ENCODE measurements at regions not wholly inside any gene's neighbourhood (a gene's known extent, or its start where the extent isn't known, plus 50 kb on each side); places are given as distances from the start of the nearest gene placed in this dataset.
"Not testable (repeated sequence)": the region's sequence is repeated elsewhere in the genome, so short reads cannot be mapped to it uniquely, and the experiment has no call there.

DNA sequence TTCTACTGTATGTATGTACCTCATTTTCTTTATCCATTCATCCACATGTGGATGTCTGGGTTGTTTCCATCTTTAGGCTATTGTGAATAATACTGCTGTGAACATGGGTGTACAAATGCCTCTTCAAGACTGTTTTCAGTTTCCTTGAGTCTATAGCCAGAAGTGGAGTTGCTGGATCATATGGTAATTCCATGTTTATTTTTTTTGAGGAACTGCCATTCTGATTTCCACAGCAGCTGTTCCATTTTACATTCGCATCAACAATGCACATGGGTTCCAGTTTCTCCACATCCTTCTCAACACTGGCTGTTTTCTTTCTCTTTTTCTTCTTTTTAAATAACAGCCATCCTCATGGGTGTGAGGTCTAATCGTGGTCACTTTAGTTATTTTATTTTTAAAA is 69.9 kb upstream of the CTBP2 start:
- Mint-ChIP-seq H3K4me1 (peaks cover 9 to 15% of the 10 kb centered on the region in 2 donors), H3K36me3 (peaks cover 0 to 3% (median 0%) of the 10 kb centered on the region in 3 donors)
- DNase-seq = no peak

DNA sequence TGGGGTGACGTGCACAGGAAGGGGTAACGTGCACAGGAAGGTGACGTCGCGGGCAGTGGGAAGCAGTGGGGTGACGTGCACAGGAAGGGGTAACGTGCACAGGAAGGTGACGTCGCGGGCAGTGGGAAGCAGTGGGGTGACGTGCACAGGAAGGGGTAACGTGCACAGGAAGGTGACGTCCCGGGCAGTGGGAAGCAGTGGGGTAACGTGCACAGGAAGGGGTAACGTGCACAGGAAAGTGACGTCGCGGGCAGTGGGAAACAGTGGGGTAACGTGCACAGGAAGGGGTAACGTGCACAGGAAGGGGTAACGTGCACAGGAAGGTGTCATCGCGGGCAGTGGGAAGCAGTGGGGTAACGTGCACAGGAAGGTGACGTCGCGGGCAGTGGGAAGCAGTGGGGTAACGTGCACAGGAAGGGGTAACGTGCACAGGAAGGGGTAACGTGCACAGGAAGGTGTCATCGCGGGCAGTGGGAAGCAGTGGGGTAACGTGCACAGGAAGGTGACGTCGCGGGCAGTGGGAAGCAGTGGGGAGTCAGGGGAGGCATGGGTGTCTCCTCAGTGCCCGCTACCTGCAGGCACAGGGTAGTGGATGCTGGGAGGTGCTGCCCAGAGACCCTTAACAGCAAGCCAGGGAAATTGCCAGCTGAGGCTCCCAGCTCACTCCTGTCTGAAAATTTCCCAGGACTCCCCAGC is 68.0 kb upstream of the CTBP2 start:
- H3K36me3 Mint-ChIP-seq = not testable (repeated sequence)
- peaks cover 9 to 15% of the 10 kb centered on the region in 2 donors for H3K4me1 Mint-ChIP-seq
- peak overlapping the region; percentile 39 to 68 (median 52) for H3K4me3 Mint-ChIP-seq
- H3K27me3 Mint-ChIP-seq (ENCODE audit: low read depth in 3 of 3) = peaks cover 14 to 28% (median 20%) of the 10 kb centered on the region in 3 donors
- peaks cover 5 to 33% (median 10%) of the 10 kb centered on the region in 6 donors for H3K9me3 Mint-ChIP-seq
- DNase-seq = peak; percentile 48 to 81 (median 57)
- peak overlapping the region; percentile 83 to 89 (median 87) for H3K27ac Mint-ChIP-seq

More for the DNA sequence above, 69.9 kb upstream of the CTBP2 start:
- Mint-ChIP-seq H3K4me3 (peak overlapping the region in 2 of 5 donors; percentile 40 to 61), H3K27ac (peak overlapping the region in 5 of 6 donors; percentile 41 to 86 (median 57)), H3K9me3 (peaks cover 5 to 33% (median 10%) of the 10 kb centered on the region in 6 donors), H3K27me3 (ENCODE audit: low read depth in 3 of 3) (peaks cover 16 to 28% (median 27%) of the 10 kb centered on the region in 3 donors)

DNA sequence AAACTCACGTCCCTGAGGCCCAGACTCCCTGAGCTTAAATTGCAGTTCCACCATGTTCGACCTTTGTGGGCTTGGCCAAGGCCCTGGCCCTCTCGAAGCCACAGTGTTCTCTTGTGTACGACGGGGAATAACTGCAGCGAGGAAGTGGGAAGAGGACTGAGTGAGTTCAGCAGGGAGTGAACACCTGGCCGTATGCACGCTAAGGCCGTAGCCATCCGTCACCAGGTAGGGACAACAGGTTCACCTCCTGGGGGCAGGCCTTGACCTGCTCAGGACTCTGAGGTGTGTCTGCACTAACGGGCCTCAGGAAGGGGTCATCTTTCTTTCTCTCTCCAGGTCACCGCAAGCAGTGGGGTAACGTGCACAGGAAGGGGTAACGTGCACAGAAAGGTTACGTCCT is 67.2 kb upstream of the CTBP2 start:
- no peak for DNase-seq
- Mint-ChIP-seq H3K4me3 (peak overlapping the region; percentile 24 to 70 (median 69)), H3K27me3 (ENCODE audit: low read depth in 3 of 3) (peaks cover 8 to 28% (median 14%) of the 10 kb centered on the region in 3 donors), H3K4me1 (peaks cover 9 to 15% of the 10 kb centered on the region in 2 donors), H3K36me3 (peaks cover 0 to 3% (median 0%) of the 10 kb centered on the region in 3 donors), H3K27ac (peak overlapping the region; percentile 83 to 94 (median 90)), H3K9me3 (peaks cover 5 to 33% (median 10%) of the 10 kb centered on the region in 6 donors)

DNA sequence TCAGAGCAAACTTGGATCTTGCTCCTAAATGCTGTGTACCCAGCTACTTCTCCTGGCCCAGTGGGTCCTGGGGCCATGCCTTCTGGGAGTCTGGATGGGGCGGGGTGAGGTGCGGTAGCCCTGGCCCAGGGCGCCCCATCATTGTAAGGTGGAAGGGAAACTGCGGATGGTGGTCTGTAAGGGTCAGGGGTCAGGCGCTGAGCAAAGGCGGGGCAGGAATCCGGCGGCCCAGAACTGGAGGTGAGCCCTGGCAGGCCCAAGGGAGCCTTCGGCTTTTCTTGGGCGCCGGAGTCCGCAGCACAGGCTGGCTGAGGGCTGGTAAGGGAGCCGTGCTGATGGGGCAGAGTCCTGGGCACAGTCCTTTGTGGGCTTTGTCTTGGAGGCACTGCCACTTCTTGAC is 66.5 kb upstream of the CTBP2 start:
- H3K36me3 Mint-ChIP-seq = peaks cover 0 to 3% (median 0%) of the 10 kb centered on the region in 3 donors
- peak overlapping the region in 1 of 5 donors; percentile 25 for H3K4me3 Mint-ChIP-seq
- peaks cover 11 to 30% (median 16%) of the 10 kb centered on the region in 3 donors for H3K27me3 Mint-ChIP-seq (ENCODE audit: low read depth in 3 of 3)
- DNase-seq = no peak
- H3K27ac Mint-ChIP-seq = peak overlapping the region in 4 of 6 donors; percentile 82 to 88 (median 87)
- peaks cover 9 to 15% of the 10 kb centered on the region in 2 donors for H3K4me1 Mint-ChIP-seq
- H3K9me3 Mint-ChIP-seq = peaks cover 5 to 33% (median 10%) of the 10 kb centered on the region in 6 donors

DNA sequence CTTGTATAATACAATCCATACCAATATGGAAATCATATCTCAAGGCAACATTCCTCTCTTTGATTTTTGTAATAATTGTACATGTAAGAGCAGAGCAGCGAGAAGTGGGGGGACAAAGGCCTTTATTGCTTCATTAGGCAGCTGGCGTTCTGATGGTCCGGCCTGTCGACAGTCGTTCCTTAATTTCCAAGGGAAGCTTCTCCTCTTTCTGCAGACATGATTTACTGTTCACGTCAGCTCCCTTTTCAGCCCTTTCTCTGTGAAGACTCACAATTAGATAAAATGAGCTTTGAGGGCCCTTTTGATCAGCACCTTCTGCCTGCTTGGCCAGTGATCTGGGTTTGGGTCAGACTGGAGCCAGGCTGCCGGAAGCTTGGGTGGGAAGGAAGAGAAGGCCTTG is 65.6 kb upstream of the CTBP2 start:
- H3K4me1 Mint-ChIP-seq = peaks cover 9 to 15% of the 10 kb centered on the region in 2 donors
- DNase-seq = no peak
- peaks cover 11 to 26% (median 19%) of the 10 kb centered on the region in 3 donors for H3K27me3 Mint-ChIP-seq (ENCODE audit: low read depth in 3 of 3)
- H3K36me3 Mint-ChIP-seq = peaks cover 0 to 3% (median 0%) of the 10 kb centered on the region in 3 donors
- peaks cover 5 to 33% (median 10%) of the 10 kb centered on the region in 6 donors for H3K9me3 Mint-ChIP-seq
- H3K4me3 Mint-ChIP-seq = peak overlapping the region in 2 of 5 donors; percentile 12 to 48
- H3K27ac Mint-ChIP-seq = peak overlapping the region; percentile 64 to 88 (median 85)

DNA sequence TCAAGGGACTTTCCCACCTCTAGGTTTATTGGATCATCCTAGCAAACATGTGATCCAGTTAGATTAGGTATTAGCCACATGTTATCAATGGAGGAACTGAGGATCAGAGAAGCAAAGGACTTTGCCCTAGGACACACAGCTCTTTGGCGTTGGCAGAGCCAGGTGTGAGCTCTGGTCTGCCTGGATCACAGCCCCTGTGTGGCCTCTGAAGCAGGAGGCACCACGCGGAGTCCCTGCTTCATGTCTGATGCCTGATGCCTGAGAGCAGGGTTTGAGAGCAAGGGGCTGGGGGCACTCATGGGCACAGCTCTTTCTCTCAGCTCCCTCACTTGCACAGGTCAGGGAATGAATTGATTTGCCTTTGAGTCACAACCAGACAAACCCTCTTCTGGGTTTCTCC is 64.7 kb upstream of the CTBP2 start:
- peaks cover 11 to 23% (median 19%) of the 10 kb centered on the region in 3 donors for H3K27me3 Mint-ChIP-seq (ENCODE audit: low read depth in 3 of 3)
- DNase-seq = no peak
- peaks cover 3 to 29% (median 9%) of the 10 kb centered on the region in 6 donors for H3K9me3 Mint-ChIP-seq
- H3K4me1 Mint-ChIP-seq = peaks cover 6 to 15% of the 10 kb centered on the region in 2 donors
- peak overlapping the region in 2 of 6 donors; percentile 25 to 88 for H3K27ac Mint-ChIP-seq
- no peak overlapping the region for H3K4me3 Mint-ChIP-seq
- H3K36me3 Mint-ChIP-seq = peaks cover 0 to 2% (median 0%) of the 10 kb centered on the region in 3 donors

DNA sequence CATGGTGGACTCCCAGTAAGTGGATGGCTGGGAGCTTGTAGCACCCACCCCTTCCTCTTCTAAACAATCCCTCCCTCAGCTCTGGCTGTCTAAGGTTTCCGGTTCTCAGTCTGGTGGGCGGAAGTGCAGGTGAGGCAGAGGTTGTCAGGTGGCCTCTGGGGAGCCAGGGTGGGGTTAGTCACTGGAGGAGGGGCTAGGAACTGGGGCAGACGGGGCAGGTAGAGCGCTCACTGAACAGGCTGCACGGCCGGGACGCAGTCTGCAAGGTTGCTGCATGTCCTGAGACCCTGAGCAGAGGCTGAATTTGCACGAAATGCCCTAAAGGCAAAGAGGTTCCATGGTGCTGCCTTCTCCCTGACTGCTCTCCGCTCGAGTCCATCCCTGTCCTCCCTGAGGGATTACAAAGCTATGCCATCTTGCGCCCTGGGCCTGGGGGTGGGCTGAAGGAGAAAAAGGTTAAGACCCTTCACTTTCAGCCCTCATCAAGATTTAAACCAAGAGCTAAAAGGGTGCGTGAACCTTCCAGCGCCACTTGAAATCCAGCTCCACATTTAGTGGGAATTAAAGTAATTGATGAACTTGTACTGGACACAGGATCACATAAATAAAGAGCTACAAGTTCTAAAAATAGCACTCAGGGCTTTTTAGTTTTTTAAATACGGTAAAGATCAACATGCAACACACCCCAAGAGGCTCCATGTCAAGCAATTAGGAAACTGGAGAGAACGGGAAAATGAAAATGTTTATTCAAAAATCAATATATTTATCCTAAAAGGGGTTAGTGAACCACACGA is 62.3 kb upstream of the CTBP2 start:
- no peak overlapping the region for H3K27ac Mint-ChIP-seq
- H3K9me3 Mint-ChIP-seq = peaks cover 0 to 14% (median 4%) of the 10 kb centered on the region in 6 donors
- H3K4me3 Mint-ChIP-seq = no peak overlapping the region
- peaks cover 0 to 4% of the 10 kb centered on the region in 2 donors for H3K4me1 Mint-ChIP-seq
- no peaks in the 10 kb centered on the region for H3K36me3 Mint-ChIP-seq
- peaks cover 8 to 18% (median 13%) of the 10 kb centered on the region in 3 donors for H3K27me3 Mint-ChIP-seq (ENCODE audit: low read depth in 3 of 3)
- no peak for DNase-seq

DNA sequence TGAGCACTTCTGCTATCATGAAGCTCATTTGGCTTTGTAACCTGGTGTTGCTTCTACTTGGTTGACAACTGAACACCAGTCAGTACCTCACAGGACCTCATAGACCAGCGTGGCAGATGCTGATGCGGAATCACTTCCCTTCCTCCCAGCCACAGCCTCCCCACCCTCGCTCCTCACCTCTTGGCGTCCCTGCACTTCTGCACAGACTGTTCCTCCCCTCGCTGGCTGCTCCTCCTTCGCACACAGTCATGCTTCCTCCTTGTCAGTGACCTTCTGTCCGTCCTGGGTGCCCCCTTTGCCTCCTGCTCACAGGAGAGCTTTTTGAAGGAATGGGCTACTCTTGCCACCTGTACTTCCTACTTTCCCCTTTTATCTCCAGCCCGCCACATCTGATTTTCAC is 61.4 kb upstream of the CTBP2 start:
- H3K4me1 Mint-ChIP-seq = no peaks in the 10 kb centered on the region
- H3K9me3 Mint-ChIP-seq = peaks cover 0 to 10% (median 2%) of the 10 kb centered on the region in 6 donors
- H3K36me3 Mint-ChIP-seq = no peaks in the 10 kb centered on the region
- H3K27ac Mint-ChIP-seq = no peak overlapping the region
- H3K27me3 Mint-ChIP-seq (ENCODE audit: low read depth in 3 of 3) = peaks cover 9 to 15% (median 13%) of the 10 kb centered on the region in 3 donors
- no peak overlapping the region for H3K4me3 Mint-ChIP-seq
- no peak for DNase-seq

DNA sequence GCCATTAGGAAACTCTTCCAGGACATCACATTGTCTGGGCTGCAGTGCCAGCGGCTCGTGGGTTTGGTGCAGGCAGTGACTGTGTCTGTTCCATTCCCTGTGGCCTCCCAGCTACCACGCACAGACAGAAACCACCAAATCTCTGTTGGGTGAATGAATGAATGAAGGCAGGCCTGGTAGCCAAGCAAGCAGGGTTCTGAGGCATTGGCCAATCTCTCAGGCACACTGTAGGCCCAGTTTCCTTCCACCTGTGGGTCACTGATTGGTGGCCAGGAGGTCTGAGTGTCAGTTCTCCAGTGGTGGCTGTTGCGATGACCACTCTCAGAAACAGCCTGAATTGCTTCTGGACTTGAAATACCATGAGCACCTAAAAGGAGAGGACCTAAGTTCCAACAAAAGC is 59.4 kb upstream of the CTBP2 start:
- Mint-ChIP-seq H3K4me1 (no peaks in the 10 kb centered on the region), H3K36me3 (no peaks in the 10 kb centered on the region), H3K27me3 (ENCODE audit: low read depth in 3 of 3) (peaks cover 4 to 10% (median 10%) of the 10 kb centered on the region in 3 donors), H3K9me3 (no peaks in the 10 kb centered on the region), H3K27ac (no peak overlapping the region), H3K4me3 (no peak overlapping the region)
- no peak for DNase-seq

DNA sequence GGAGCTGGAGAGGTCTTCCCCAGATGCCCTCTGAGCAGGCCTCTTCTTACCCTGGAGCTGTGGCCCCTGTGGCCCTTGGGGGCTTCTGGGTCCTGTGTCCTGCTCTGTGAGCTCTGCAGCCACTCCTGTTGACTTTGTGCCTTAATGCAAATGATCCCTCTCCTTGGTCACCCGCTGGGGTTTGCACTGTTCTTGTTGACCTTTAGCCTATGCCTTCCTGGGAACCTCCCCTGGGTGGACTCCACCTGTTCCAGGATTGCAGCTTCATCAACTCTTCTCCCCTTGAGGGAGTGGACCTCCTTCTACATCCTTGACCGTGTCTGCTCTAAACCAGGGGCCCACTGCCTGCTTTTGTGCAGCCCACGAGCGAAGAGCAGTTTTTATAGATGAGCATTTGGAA is 58.6 kb upstream of the CTBP2 start:
- Mint-ChIP-seq H3K9me3 (no peaks in the 10 kb centered on the region), H3K27ac (no peak overlapping the region), H3K4me1 (no peaks in the 10 kb centered on the region), H3K36me3 (no peaks in the 10 kb centered on the region), H3K27me3 (ENCODE audit: low read depth in 3 of 3) (peaks cover 7 to 10% (median 10%) of the 10 kb centered on the region in 3 donors), H3K4me3 (no peak overlapping the region)
- no peak for DNase-seq

DNA sequence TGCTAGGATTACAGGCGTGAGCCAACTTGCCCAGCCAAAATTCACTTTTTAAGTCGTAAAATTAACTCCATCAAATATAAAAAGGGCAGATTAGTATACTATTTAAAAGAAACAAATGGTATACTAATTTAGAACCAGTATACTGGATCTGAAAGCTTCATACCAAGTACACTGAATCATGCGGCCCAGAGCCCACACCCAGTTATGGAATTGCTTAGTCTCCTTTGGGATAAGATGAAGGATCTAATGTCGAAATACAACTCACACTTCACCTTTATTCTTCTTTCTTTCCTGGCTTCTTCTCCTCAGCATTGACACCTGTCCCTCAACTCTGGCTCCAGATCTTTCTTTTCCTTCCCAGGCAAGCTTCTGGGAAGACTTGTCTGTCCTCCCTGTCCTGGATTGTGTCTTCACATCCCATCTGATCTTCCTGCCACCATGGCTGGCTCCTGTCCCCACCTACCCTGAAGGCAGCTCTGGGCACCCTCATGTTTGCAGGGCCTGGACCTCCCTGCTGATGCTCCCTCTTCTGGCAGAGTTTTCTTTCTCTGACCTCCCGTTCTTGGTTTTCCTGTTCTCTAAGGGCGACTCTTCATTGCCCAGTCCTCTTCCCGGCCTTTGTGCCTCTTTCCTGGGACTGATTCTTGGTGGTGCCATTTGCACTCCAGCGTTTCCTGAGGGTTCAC is 57.8 kb upstream of the CTBP2 start:
- H3K9me3 Mint-ChIP-seq = no peaks in the 10 kb centered on the region
- H3K4me3 Mint-ChIP-seq = no peak overlapping the region
- peaks cover 7 to 12% (median 8%) of the 10 kb centered on the region in 3 donors for H3K27me3 Mint-ChIP-seq (ENCODE audit: low read depth in 3 of 3)
- no peaks in the 10 kb centered on the region for H3K4me1 Mint-ChIP-seq
- peak in 2 of 3 donors; percentile 6 to 29 for DNase-seq
- H3K27ac Mint-ChIP-seq = no peak overlapping the region
- H3K36me3 Mint-ChIP-seq = no peaks in the 10 kb centered on the region

DNA sequence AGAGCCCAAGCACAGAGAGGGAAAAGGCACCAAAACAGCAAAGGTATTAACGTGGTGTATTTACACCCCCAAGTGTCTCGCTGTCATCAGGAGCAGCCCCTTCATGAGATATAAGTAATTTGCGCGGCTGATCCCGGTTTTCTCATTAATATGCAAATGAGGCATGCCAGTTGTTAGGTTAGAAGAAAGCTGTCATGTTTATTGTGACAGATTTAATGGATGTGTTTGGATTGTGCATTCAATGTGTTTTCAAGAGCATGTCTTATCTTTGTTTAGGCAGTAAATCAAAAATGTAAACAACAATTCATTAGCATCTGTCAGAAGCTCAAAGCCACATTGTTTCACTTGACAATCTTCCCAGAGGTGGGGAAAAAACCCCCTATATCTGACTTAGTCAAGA is 56.5 kb upstream of the CTBP2 start:
- peaks cover 4 to 13% (median 8%) of the 10 kb centered on the region in 3 donors for H3K27me3 Mint-ChIP-seq (ENCODE audit: low read depth in 3 of 3)

DNA sequence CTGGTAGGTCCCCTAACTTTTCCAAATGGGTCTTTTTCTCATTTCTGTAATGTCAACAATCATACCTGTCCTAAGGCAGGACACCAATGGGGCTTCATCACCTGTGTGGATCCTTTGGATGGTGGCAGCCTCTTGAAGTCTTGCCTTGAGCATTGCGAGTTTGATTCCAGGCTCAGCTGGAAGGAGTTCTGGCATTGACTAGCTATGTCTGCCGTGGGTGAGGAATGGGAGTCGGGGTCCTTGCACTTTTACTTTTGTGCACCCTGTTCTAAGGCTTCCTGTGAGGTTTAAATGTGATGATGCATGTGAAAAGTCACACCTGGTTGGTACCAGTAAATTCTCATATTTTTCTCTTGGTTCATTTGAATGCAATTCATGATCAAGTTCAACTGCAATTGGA is 55.9 kb upstream of the CTBP2 start:
- DNase-seq = no peak
- no peaks in the 10 kb centered on the region for H3K4me1 Mint-ChIP-seq
- no peaks in the 10 kb centered on the region for H3K36me3 Mint-ChIP-seq
- H3K4me3 Mint-ChIP-seq = no peak overlapping the region
- H3K27me3 Mint-ChIP-seq (ENCODE audit: low read depth in 3 of 3) = peaks cover 4 to 13% (median 8%) of the 10 kb centered on the region in 3 donors
- H3K9me3 Mint-ChIP-seq = peaks cover 0 to under 1% (median 0%) of the 10 kb centered on the region in 6 donors
- H3K27ac Mint-ChIP-seq = no peak overlapping the region

More for the DNA sequence above, 56.5 kb upstream of the CTBP2 start:
- no peaks in the 10 kb centered on the region for H3K36me3 Mint-ChIP-seq
- H3K27ac Mint-ChIP-seq = no peak overlapping the region
- DNase-seq = no peak
- no peaks in the 10 kb centered on the region for H3K4me1 Mint-ChIP-seq
- no peak overlapping the region for H3K4me3 Mint-ChIP-seq
- H3K9me3 Mint-ChIP-seq = no peaks in the 10 kb centered on the region
